PC-3 (cell line): ENCODE measurements at regions not wholly inside any gene's neighbourhood (a gene's known extent, or its start where the extent isn't known, plus 50 kb on each side); places are given as distances from the start of the nearest gene placed in this dataset.

Source experiments
- ATAC-seq: fragments of 200-7000 bp; cut with Tn5 transposase; 2 replicates; pipeline ENCODE4 v1.9.1; 2020; ENCODE audit warnings: mild to moderate bottlenecking, moderate library complexity
- BruUV-seq: library from RNA; stranded (reverse); fragments of 400-500 nt; replicated peaks from 2 replicates; lab custom pipeline; 2021; lab: Mats Ljungman, UMichigan
- CTCF ChIA-PET: fragments of 300-600 bp; sonication (Branson Sonifier 250); formaldehyde crosslinking; loops from one replicate; lab custom pipeline; 2022; ENCODE audit warnings: antibody characterized with exemption; lab: Charles Lee
- POLR2A ChIA-PET: fragments of 300-600 bp; sonication (Branson Sonifier 250); formaldehyde crosslinking; loops from one replicate; lab custom pipeline; 2022; ENCODE audit warnings: antibody characterized with exemption; ENCODE audit not compliant: unreplicated experiment; lab: Charles Lee
- DNase-seq: peaks from one replicate; pipeline ENCODE4 v3.0.0-alpha.2; 2015
- H2AFZ ChIP-seq: fragments of 300-600 bp; sonication (generic); 2 replicates; pipeline ENCODE4 v1.6.0; 2016; ENCODE audit warnings: antibody characterized with exemption, low read length
- H3F3A ChIP-seq: fragments of 300-600 bp; sonication (generic); one replicate; pipeline ENCODE4 v1.6.0; 2017; ENCODE audit warnings: antibody characterized with exemption, low read length, control low read depth, mild to moderate bottlenecking; ENCODE audit not compliant: unreplicated experiment
- H3K27ac ChIP-seq: fragments of 300-600 bp; sonication (generic); 2 replicates; pipeline ENCODE4 v1.5.1; 2016; ENCODE audit warnings: mild to moderate bottlenecking, low read length
- H3K27me3 ChIP-seq: fragments of 300-600 bp; sonication (generic); 2 replicates; pipeline ENCODE4 v1.6.1; 2016; ENCODE audit warnings: low read length, mixed read lengths
- H3K36me3 ChIP-seq: fragments of 300-600 bp; sonication (generic); 2 replicates; pipeline ENCODE4 v1.6.1; 2016; ENCODE audit warnings: low read depth, mixed run types, low read length, mixed read lengths
- H3K4me1 ChIP-seq: fragments of 300-600 bp; sonication (generic); 2 replicates; pipeline ENCODE4 v1.5.1; 2016; ENCODE audit warnings: low read length; ENCODE audit not compliant: insufficient read depth
- H3K4me2 ChIP-seq: fragments of 300-600 bp; sonication (generic); 2 replicates; pipeline ENCODE4 v1.6.0; 2016; ENCODE audit warnings: low read length
- H3K4me3 ChIP-seq: fragments of 300-600 bp; sonication (generic); 2 replicates; pipeline ENCODE4 v1.5.1; 2016; ENCODE audit warnings: mild to moderate bottlenecking, low read length, mixed read lengths
- H3K79me2 ChIP-seq: fragments of 300-600 bp; sonication (generic); 2 replicates; pipeline ENCODE4 v1.6.1; 2017; ENCODE audit warnings: low read length, mixed read lengths
- H3K9ac ChIP-seq: fragments of 300-600 bp; sonication (generic); 2 replicates; pipeline ENCODE4 v1.6.0; 2016; ENCODE audit warnings: mild to moderate bottlenecking, low read length
- H3K9me2 ChIP-seq: fragments of 300-600 bp; sonication (generic); replicated peaks from 2 replicates; pipeline ENCODE4 v1.6.1; 2016; ENCODE audit warnings: mixed run types, low read length, mixed read lengths
- H3K9me3 ChIP-seq: fragments of 300-600 bp; sonication (generic); 2 replicates; pipeline ENCODE4 v1.6.1; 2016; ENCODE audit warnings: low read length, mixed read lengths
- H4K20me1 ChIP-seq: fragments of 300-600 bp; sonication (generic); 2 replicates; pipeline ENCODE4 v1.6.1; 2016; ENCODE audit warnings: low read length, mixed read lengths
- EZH2 ChIP-seq: fragments of 300-600 bp; sonication (generic); IDR thresholded peaks from one replicate; pipeline ENCODE4 v1.6.1; 2017; ENCODE audit warnings: antibody characterized with exemption, mild to moderate bottlenecking, low read length; ENCODE audit not compliant: unreplicated experiment
- EZH2phosphoT487 ChIP-seq: fragments of 300-600 bp; sonication (generic); IDR thresholded peaks from 2 replicates; pipeline ENCODE4 v1.6.1; 2018; ENCODE audit warnings: mild to moderate bottlenecking, antibody characterized with exemption, low read length, borderline replicate concordance
- intact Hi-C: fragments of 100-400 bp; cut with micrococcal nuclease; formaldehyde crosslinking; loops from 2 replicates; pipeline ENCODE4 v1.9.0; 2023
- TF ChIP-seq, protein P1 (sequence below): fragments of 300-600 bp; sonication (generic); conservative IDR thresholded peaks from 2 replicates; pipeline ENCODE4 v1.5.1; 2017; ENCODE audit warnings: antibody characterized with exemption, low read depth, mild to moderate bottlenecking, low read length

DNA sequence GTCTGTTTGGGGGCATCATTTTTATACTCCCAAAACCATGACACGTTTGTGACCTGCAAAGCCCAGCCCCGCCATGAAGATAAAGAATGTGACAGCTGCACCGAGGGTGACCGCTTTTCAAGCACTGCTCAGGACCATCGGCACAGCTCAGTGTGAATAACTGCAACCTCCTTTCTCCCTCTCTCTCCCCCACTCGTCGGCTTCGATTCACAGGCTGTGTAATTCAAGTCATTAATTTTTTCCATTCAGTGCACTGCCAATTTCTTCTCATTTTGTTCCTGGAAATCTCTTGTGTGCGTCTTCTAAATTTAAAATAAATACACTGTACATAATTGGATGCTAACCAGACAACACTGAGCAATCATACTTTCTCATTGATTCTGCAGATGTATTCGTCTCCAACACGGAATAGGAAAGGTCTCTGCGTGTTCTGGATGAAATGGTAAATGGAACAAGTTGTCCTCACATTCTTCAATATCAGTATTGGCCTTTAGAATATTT lies 260.8 kb downstream of the TTC8 start:
- H3F3A ChIP-seq, result no peaks in the 10 kb centered on the region
- CTCF ChIA-PET, result no interaction called here
- intact Hi-C loops, result no loop called here
- no peaks in the 10 kb centered on the region for H3K9me2 ChIP-seq
- ATAC-seq (no peak), DNase-seq (no peak)
- H3K27ac ChIP-seq, result no peak overlapping the region
- no peaks in the 10 kb centered on the region for H3K27me3 ChIP-seq
- H3K4me3 ChIP-seq, result no peak overlapping the region
- BruUV-seq, result no TSS peak
- H3K4me2 ChIP-seq, result no peak overlapping the region
- H3K9ac ChIP-seq, result no peak overlapping the region
- no peak for TF ChIP-seq EZH2
- TF ChIP-seq EZH2phosphoT487, result no peak
- TF ChIP-seq, protein P1, sequence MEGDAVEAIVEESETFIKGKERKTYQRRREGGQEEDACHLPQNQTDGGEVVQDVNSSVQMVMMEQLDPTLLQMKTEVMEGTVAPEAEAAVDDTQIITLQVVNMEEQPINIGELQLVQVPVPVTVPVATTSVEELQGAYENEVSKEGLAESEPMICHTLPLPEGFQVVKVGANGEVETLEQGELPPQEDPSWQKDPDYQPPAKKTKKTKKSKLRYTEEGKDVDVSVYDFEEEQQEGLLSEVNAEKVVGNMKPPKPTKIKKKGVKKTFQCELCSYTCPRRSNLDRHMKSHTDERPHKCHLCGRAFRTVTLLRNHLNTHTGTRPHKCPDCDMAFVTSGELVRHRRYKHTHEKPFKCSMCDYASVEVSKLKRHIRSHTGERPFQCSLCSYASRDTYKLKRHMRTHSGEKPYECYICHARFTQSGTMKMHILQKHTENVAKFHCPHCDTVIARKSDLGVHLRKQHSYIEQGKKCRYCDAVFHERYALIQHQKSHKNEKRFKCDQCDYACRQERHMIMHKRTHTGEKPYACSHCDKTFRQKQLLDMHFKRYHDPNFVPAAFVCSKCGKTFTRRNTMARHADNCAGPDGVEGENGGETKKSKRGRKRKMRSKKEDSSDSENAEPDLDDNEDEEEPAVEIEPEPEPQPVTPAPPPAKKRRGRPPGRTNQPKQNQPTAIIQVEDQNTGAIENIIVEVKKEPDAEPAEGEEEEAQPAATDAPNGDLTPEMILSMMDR, result no peak
- H2AFZ ChIP-seq, result no peak overlapping the region
- no peaks in the 10 kb centered on the region for H3K79me2 ChIP-seq
- POLR2A ChIA-PET, result no interaction called here
- no peaks in the 10 kb centered on the region for H3K36me3 ChIP-seq
- H3K4me1 ChIP-seq, result no peaks in the 10 kb centered on the region
- H4K20me1 ChIP-seq, result no peaks in the 10 kb centered on the region
- no peaks in the 10 kb centered on the region for H3K9me3 ChIP-seq

DNA sequence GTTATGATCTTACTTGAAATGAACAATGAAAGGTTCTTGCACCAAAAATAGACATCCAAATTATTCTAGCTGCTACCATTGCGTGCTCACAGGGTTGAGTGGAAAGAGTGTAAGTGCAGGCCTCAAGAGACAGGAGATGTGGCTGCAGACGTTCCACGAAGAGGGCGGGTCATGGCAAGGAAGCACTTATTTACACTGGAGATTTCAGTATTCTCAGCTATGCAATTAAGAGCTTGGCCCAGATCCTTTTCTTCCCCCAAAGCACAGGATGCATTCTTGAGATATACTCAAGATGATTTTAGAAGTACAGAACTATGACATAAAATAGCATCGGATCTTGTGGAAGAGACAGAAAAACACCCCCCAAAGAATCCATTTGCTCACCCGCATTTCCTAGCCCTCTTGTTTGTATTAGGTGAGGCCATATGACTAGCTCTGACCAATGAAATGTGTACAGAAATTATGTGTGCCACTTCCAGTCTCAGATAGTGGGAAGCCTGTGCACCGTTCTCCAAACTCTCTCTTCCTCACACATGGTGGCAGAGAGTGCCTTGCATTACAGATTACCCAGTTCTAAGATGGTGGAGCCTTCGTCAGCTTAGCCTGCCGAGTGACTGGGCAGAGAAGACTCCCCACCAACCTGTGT lies 261.4 kb downstream of the TTC8 start:
- ATAC-seq (no peak), DNase-seq (no peak)
- no TSS peak for BruUV-seq
- ChIA-PET POLR2A (no interaction called here), CTCF (no interaction called here)
- Histone ChIP-seq H3F3A (no peaks in the 10 kb centered on the region), H3K36me3 (no peaks in the 10 kb centered on the region), H2AFZ (no peak overlapping the region), H3K4me2 (no peak overlapping the region), H3K27ac (no peak overlapping the region), H3K27me3 (no peaks in the 10 kb centered on the region), H3K9ac (no peak overlapping the region), H3K79me2 (no peaks in the 10 kb centered on the region), H3K9me2 (no peaks in the 10 kb centered on the region), H3K4me1 (no peaks in the 10 kb centered on the region), H3K9me3 (no peaks in the 10 kb centered on the region), H4K20me1 (no peaks in the 10 kb centered on the region), H3K4me3 (no peak overlapping the region)
- no peak for TF ChIP-seq EZH2phosphoT487
- TF ChIP-seq EZH2, result no peak
- TF ChIP-seq, protein P1, result no peak
- intact Hi-C loops, result no loop called here

DNA sequence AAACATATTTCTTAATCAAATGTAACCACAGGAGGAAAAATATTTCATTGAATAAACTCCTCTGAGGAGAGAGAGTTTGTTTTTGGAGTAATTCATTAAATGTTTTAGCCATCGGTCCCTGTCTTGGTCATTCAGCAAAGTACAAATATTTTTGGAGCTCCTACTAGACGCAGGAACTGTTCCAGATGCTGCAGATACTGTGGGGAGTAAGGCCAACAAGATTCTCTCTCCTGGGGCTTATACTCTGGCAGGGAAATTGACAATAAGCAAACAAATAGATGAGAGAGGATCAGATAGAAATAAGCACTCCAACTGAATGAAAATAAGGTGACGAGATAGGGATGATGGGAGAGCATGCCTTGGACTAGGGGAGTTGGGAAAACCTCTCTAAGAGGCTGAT lies 264.1 kb downstream of the TTC8 start:
- Histone ChIP-seq H3K79me2 (no peaks in the 10 kb centered on the region), H3F3A (no peaks in the 10 kb centered on the region), H2AFZ (no peak overlapping the region), H3K9me2 (no peaks in the 10 kb centered on the region), H3K4me1 (no peaks in the 10 kb centered on the region), H4K20me1 (no peaks in the 10 kb centered on the region), H3K9ac (no peak overlapping the region), H3K9me3 (no peaks in the 10 kb centered on the region), H3K4me3 (no peak overlapping the region), H3K36me3 (no peaks in the 10 kb centered on the region), H3K27ac (no peak overlapping the region), H3K27me3 (no peaks in the 10 kb centered on the region), H3K4me2 (no peak overlapping the region)
- no TSS peak for BruUV-seq
- no peak for DNase-seq
- intact Hi-C loops, result no loop called here
- CTCF ChIA-PET, result no interaction called here
- no peak for TF ChIP-seq EZH2phosphoT487
- TF ChIP-seq EZH2, result no peak
- TF ChIP-seq, protein P1, result no peak
- POLR2A ChIA-PET, result no interaction called here
- ATAC-seq, result no peak
